ENCODE measurements at regions not wholly inside any gene's neighbourhood (a gene's known extent, or its start where the extent isn't known, plus 50 kb on each side); places are given as distances from the start of the nearest gene placed in this dataset.
A peak's percentile ranks its signal among the peaks of the same experiment; 100 is the strongest.
"Not testable (repeated sequence)": the region's sequence is repeated elsewhere in the genome, so short reads cannot be mapped to it uniquely, and the experiment has no call there.

DNA sequence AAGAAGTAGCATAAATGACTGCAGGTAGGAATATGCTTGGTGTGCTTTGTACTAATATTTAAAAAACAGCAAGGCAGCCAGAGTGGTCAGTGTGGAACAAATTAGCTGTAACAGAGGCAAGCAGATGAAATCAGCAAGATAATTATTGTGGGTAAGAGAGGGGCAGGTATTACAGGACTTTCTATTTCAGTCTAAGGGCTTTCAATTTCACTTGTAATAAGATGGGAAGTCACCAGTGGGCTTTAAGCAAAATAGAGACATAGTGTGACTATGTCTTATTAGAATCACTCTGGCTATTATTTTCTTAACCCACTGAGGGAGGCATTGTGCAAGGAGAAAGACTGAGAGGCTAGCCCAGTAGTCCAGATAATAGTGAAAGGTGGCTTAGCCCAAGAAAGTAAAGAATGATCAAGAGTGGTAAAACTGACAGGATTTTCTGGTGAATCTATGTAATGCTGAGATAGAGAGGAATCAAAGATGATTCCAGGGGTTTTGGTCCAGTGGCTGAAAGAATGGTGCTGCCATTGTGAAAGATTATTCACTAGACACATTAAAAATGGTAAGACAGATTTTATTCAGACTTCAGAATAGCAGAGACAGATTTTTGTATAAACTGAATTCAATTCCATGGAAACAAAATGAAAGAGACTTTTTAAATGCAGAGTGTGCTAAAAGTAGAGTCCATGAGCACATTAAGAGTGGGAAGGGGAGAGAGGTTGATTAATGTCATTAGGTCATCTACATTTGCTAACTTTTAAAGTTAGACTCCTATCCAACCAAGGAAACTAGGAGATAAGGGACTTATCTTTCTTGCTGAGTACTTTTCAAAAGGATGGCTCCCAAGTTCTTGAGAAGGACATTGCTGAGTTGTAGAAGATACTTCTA, 1136.0 kb downstream of the HACE1 start:
- DNase-seq = no peak

DNA sequence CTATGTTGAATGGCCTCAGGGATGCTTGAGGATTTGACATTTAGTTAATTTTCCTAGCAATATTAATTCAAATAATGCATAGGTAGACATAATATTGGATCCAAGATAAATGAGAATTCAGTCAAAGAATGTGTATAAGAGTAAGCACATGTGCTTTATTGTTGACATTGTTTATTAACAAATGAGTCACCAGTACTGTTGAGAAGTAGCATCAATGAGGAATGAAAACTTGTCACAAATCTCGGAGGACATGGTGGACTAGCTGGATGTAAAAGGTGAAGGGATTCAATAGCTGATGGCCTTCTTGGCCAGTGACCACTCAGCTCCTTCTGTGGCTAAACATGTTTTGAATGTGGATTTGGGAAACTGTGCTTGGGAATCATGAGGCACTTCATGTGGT, 1137.0 kb downstream of the HACE1 start:
- no peak for DNase-seq

DNA sequence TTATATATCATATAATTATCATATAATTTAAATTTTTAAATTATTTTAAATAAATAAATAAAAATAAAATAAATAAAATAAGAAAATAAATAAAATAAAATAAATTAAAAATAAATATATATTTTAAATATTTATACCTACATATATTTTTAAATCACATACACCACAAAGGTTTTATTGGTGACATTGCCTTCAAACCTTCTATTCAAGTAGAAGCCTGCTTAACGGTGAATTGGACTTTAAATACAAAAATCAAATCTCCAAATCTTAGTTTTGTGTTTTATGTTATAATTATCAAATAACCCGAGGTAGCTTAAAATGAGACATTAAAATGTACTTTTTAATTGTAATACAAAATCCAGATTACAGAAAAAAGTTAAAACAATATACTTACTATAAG, 1137.8 kb downstream of the HACE1 start:
- DNase-seq = no peak

DNA sequence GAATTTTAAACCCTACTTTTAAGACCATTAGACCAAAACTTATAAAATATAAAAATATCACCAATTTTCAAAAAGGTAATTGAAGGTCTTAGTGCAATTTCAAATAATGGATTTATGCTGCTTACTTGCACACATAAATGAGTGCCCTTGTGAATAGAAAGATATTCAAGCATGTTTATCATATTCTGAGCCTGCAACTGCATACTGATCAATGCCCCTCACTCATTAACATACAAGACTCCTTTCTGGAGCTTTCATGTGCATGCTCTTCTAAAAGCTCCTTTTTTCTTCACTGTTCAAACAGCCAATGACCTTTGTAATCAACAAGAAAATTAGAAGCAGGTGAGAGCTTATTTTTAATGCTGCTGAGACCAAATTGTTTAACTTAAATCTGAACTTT, 1139.3 kb downstream of the HACE1 start:
- no peak for DNase-seq

DNA sequence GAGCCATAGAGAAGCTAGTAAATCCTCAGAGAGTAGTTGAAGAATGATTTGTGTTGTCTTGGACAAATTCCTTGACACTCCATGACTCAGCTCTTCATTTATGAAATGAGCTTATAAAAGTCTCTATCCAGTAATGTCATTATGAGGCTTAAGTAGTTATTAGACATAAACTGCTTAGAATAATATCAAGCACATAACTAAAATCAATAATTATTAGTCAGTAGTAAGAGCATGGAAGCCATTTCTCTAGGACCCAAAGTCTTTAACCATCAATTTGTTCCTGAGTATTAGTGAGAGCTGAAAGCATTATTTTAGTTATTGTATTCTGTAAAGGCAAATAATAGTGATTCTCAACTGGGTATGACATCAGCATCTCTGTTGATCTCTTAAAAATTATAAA, 1140.2 kb downstream of the HACE1 start:
- no peak for DNase-seq

DNA sequence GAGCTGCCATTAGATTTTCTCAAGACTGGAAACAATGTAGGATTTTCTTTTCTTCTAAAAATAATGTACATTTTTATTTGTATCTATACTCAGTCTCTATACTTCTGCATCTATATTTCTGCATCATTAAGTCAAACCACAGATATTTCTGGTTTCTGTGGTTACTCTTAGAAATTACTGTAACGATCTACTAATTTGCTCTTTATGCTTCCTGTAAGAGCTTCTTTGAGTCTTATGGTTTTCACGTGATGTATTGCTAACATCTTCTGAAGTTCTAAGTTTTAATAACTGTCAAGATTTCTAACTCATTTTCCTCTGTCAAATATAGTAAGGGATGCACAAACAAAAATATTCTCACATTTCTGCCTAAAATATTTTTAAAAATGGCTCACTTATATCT, 1144.5 kb downstream of the HACE1 start:
- no peak for DNase-seq

DNA sequence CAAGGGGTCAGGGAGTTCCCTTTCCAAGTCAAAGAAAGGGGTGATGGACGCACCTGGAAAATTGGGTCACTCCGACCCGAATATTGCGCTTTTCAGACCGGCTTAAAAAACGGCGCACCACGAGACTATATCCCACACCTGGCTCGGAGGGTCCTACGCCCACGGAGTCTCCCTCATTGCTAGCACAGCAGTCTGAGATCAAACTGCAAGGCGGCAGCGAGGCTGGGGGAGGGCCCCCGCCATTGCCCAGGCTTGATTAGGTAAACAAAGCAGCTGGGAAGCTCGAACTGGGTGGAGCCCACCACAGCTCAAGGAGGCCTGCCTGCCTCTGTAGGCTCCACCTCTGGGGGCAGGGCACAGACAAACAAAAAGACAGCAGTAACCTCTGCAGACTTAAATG, 1150.5 kb downstream of the HACE1 start:
- not testable (repeated sequence) for DNase-seq

DNA sequence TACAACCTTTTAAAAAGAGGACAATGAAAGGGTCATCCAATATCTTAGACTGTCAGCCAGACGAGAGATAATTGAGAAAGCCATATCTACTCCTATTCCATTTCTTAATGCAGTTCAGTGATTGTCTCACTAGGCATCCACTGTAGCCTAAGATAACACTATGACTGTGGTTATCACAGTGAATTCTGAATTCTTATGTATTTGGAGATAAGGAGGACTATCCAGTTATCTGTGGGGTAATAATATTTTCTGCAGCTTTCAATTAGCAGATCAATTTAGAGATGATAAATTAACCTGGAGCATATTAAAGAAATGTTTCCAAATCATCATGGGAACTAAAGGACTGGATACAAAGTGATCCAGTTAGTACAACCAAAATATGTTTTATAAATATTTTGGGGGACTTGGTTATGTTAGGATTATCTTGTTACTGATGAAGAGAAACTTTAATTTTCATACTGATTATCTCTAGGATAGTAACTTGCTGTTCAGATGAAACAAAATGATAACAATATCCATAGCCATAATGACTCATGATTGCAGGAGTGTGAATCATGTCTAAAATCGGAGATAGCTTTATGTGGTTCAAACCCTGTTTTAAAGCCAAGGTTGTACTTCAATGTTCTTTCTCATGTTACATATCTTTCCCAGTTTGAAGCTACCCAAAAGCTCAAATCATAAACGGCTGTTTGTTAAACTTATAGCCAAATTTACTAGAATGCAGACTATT, 1152.0 kb downstream of the HACE1 start:
- no peak for DNase-seq

DNA sequence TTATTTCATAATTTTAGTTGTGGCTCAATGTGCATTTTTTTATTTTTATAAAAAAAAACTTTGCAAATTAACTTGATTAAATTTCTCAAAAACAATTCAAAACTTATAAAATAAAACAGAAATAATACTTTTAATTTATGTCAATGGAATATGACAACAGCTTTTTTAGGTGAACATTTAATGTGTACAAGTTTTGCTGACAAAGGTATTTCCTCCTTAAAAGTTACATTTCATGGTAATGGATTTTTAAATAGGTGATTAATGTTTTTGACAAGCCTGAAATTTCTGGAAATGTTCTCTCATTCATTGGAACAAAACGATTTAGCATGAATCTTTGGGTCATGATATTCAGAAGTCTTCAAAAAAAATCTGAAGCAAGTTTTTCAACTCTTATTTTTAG, 1160.0 kb downstream of the HACE1 start:
- DNase-seq = no peak

DNA sequence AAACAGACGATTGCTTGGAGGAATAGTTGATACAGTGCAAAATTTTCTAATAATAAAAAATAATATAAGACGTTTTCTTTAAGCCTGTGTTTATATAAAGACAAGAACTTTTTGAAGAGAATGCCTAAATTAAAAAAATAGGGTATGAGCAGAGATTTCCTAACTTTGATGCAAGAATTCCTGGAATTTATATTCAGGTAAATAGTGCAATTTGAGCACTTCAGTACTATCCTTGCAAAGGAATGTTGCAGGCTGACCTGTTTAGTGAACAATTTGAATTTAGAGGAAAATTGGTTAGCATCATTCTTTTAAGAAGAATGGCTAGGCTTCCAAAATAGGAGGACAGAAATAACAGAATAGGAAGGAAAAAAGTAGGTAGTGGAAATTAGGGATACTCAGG, 1172.3 kb downstream of the HACE1 start:
- no peak for DNase-seq

DNA sequence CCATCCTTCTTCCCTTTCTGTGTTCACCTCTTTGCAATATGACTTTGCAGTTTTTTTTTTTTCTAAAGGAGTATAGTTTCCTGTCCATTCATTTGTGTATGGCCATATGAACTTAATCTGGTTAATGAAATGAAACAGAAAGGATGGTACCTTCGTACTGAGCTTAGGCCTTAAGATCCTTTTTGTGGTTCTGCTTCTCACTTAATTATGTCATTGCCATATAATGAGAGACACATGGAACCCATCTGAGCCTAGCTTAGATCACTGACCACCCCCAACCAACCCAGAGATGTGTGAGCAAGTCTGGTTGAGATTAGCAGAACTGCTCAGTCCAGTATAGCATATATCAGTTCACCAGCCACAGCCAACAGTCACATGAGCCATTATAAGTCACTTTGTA, 1179.6 kb downstream of the HACE1 start:
- DNase-seq = no peak

DNA sequence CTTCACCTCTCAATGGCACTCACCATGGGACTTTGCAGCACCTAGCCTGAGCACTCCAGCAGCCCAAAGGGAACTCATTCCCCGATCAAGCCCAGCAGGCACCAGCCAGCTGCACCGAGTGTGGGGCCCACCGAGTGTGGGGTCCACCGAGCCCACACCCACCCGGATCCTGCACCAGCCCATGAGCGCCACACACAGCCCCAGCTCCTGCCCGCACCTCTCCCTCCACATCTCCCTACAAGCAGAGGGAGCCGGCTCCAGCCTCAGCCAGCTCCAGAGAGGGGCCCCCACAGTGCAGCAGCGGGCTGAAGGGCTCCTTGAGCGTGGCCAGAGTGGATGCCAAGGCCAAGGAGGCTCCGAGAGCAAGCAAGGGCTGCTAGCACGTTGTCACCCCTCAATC, 1182.4 kb downstream of the HACE1 start:
- no peak for DNase-seq

DNA sequence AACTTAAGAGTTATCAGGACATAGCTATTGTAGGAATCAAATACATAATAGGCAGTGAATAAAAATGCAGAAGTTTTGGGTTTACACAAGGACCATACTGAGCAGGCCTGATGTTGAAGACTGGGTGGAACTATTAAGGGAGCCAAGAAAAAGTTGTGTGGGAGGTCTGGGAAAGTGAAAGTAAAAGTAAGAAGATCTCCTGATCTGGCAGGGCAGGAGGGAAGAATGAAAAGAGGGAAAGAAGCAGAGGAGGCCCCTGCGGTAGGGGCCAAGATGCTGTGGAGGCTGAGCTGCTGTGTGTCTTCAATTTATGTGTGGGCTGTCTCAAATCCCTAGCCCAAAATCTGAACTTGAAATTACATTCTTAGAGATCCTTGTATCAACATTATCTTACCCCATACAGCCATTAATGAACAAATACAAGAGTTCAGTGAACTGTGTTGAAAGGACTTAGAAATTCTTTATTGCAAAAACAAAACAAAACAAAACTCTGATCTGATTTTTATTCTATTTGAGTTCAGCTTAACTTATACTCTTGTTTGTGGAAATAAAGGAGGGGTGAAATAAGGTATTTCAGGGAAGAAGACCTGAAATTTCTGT, 1183.8 kb downstream of the HACE1 start:
- peak; percentile 3 for DNase-seq

DNA sequence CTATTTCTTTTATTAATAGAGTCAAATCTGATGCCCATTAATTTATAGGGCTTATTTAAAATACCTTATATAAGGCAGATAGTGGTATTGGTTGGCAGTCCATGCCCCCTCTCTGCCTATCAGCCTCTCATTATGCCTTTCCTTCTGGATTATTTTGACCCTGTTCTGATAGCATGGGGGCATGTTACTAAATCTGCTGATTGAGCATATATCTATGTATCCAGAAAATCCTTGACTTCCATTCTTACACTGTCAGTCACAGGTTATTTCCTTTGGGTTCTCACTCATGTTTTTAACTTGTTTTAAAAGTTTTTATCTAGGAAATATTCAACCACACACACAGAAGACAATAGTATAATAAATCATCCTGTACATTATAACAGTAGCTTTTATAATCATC, 1184.9 kb downstream of the HACE1 start:
- DNase-seq = no peak

DNA sequence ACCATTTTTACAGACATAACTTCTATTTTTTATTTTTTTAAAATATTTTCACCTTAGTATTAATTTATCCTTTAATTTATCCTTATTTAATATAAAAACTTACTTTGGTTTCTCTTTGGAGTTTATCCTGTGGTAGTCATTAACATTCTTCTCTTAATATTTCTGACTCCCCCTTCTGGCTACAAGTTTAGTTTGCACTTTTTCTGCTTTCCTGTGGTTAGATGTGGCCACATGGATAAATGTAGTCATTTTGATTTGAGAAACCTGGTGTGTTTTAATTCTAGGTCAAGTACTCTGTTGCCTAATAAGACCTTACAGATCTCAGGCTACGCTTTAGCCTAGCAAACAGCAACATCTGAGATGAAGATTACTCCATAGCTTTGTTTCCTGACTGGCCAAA, 1187.5 kb downstream of the HACE1 start:
- no peak for DNase-seq

DNA sequence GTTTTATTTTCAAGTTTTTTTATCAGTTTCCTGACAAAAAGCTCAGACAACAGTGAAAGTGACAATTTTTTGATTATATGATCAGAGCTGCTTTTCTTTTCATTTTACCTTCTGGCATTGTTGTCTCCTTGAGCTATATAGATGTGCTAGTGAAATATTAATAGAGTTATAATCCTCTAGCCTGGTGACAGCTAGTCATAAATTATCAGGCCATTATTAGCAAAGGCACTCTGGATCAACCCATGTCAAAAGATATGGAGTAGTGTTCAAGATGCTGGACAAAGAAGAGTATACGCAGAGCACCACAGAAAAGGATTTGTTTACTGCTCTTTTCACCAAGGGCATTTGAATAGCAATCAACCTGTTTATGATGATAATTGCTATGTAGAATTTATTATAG, 1230.1 kb downstream of the HACE1 start:
- no peak for DNase-seq

DNA sequence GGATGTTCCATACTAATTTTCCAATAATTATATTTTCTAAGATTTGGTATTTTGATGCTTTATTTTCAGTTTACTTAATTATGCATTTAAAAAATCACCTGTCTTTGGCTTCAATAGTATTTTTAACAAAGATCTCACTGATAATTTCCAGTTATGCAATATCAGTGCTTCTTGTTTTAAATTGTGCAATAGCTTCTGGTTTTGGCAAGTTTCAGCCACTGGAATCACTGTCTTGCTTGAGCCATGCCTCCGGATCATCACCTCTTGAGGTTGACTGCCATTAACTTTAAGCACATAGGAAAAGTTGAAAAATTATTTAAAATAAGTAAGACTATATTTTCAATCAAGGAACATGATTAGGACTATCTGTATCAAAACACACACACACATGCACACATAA, 1242.1 kb downstream of the HACE1 start:
- DNase-seq = no peak

DNA sequence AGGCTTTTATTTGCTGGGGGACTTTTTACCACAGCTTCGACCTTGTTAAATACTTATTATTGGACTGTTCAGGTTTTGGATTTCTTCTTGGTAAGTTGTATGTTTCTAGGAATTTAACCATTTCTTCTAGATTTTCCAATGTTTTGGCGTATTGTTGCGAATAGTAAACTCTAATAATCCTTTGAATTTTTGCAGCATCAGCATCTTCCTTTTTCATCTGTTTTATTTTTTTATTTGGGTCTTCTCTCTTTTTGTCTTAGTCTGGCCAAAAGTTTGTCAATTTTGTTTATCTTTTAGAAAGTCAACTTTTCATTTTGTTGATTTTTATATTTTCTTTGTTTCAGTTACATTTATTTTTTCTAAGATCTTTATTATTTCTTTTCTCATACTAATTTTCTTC, 1272.0 kb downstream of the HACE1 start:
- DNase-seq = no peak

DNA sequence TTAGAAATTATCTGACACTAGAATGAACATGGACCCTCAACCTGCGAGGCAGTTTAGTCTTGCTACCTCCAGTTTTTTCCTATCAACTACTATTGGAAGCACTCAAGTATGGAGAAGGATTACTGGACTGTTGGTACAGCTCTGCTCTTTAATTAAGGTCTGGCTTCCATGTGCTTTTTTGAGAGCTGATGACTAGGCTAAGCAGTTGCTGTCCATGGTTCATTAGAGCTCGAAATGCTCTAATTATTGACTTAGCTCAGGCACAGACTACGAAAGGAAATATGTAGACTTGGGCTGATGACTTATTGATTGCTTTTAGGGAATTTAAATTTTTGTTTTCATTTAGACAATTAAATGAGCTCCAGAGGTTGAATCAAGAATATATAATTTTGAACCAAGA, 1281.6 kb downstream of the HACE1 start:
- DNase-seq = no peak

DNA sequence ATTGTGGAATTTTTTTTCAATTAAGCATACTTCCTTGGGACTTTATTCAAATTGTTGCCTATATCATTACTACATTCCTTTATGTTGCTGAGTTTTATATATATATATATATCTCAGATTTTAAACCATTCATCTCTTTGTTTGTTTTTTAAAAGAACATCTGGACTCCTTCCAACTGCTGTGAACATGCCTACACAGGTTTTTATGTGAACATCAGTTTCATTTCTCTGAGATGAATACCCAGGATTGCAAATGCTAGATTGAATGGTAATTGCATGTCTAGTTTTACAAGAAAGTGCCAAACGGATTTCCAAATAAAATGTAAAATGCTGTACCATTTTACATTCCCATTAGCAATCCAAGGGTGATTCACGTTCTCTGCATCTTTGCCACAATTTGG, 1289.3 kb downstream of the HACE1 start:
- no peak for DNase-seq

DNA sequence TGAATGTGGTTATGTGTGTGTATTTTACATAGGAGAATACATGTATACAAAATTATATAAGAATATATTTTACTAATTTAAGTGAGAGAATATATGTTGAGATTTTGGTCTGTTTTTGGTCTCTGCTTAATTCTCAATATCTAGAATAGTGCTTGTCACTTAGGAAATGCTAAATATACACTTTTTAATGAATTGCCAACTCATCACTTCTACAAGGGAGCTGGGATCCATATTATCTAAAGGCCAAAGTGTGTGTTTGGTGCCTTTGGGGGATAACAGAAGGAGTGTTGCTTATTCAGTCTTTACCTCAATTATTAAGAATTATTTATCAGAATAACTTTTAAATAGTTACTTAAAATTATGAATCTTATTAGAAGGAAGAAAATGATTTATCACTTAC, 1304.8 kb downstream of the HACE1 start:
- DNase-seq = no peak

DNA sequence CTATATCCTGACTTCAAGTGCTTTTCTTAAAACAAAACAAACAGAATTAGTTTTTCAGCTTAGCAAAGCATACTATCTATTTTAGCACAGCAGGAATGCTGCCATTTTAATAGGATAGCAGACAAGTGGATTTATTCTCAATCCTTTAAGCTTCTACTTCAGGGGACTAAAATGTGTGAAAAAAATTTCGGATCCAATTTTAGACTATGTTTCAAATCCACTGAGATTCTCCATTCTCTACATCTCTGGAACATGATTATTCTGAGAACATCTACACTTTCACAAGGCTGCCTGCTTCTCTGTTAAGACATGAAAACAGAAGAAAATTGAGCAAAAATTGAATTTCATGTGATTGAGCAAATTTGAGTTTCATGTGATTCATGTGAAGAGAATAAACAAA, 1321.3 kb downstream of the HACE1 start:
- DNase-seq = no peak

DNA sequence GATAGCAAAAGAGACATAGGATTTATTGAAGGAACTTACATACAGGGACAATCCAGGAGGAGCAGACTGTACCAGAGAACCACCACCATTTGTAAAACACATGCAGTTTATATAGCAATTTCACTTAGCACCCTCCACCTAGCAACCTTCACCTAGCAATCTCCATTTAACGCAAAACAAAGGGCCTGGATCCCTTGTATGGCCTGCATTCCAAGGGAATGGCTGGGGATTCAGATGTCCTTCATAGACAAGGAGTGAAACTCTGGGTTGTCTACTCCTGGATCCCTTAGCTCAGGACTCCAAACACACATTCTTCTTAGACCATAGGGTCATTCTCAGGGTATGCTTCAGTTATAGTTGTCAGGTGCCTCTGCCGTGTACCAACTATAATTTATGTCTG, 1324.9 kb downstream of the HACE1 start:
- DNase-seq = no peak

DNA sequence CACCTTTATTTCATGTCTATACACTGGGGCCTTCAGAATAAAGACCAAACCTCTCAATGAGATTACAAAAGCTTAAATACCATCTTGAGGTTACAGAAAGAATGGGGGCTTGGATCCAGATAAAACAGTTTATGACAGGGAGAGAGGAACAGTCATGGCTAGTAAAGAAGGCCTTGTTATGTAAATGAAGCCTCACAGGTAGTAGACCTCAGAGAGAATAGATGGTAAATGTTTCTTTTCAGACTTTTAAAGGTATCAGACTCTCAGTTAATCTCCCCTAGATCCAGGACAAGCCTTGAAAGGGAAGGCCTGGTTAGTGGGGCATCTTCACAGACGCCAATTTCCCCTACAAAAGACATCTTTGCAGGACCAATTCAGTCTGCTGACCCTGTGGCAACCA, 1325.6 kb downstream of the HACE1 start:
- DNase-seq = no peak

Measured in right kidney (tissue), 1 donor.